ENCODE measurements at regions not wholly inside any gene's neighbourhood (a gene's known extent, or its start where the extent isn't known, plus 50 kb on each side); places are given as distances from the start of the nearest gene placed in this dataset.

GRCh38 chrX:16368696-16369095, 201.4 kb downstream of the MAGEB17 start:
- DNase-seq: no peak
- Histone ChIP-seq H3K36me3 (ENCODE audit: low read depth, missing control alignments) (no peaks in the 10 kb centered on the region), H3K9me3 (no peaks in the 10 kb centered on the region), H3K4me1 (no peaks in the 10 kb centered on the region), H3K27ac (no peak overlapping the region), H3K27me3 (no peaks in the 10 kb centered on the region), H3K4me3 (no peak overlapping the region)
- intact Hi-C loops (cut with DNase I; ENCODE audit: low total_unique reads): no loop called here
- WGBS, 2 donors: 65 to 72% methylated on average over 2 of the region's 2 CpGs
- no peak for TF ChIP-seq CTCF (IDR thresholded peaks at IDR 0.05)
- no peak for TF ChIP-seq POLR2A (IDR thresholded peaks at IDR 0.05)

GRCh38 chrX:16376056-16376455, 208.8 kb downstream of the MAGEB17 start:
- WGBS, 2 donors: 41 to 52% methylated on average over 2 of the region's 2 CpGs
- intact Hi-C loops (cut with DNase I; ENCODE audit: low total_unique reads): no loop called here
- Histone ChIP-seq H3K36me3 (ENCODE audit: low read depth, missing control alignments) (no peaks in the 10 kb centered on the region), H3K4me1 (no peaks in the 10 kb centered on the region), H3K27ac (no peak overlapping the region), H3K4me3 (no peak overlapping the region), H3K27me3 (no peaks in the 10 kb centered on the region), H3K9me3 (no peaks in the 10 kb centered on the region)
- TF ChIP-seq CTCF (IDR thresholded peaks at IDR 0.05) (no peak), POLR2A (IDR thresholded peaks at IDR 0.05) (no peak)
- DNase-seq: no peak

- TF ChIP-seq POLR2A (IDR thresholded peaks at IDR 0.05) (no peak), CTCF (IDR thresholded peaks at IDR 0.05) (no peak)
- no peak for DNase-seq
- intact Hi-C loops (cut with DNase I; ENCODE audit: low total_unique reads): no loop called here
- Histone ChIP-seq H3K36me3 (ENCODE audit: low read depth, missing control alignments) (no peaks in the 10 kb centered on the region), H3K27me3 (no peaks in the 10 kb centered on the region), H3K9me3 (no peaks in the 10 kb centered on the region), H3K4me3 (no peak overlapping the region), H3K27ac (no peak overlapping the region), H3K4me1 (no peaks in the 10 kb centered on the region)
These were observed 218.8 kb downstream of the MAGEB17 start for GRCh38 chrX:16386126-16386525.

GRCh38 chrX:16392597-16392996, 225.3 kb downstream of the MAGEB17 start:
- Histone ChIP-seq H3K4me1 (no peaks in the 10 kb centered on the region), H3K4me3 (no peak overlapping the region), H3K27ac (no peak overlapping the region), H3K36me3 (ENCODE audit: low read depth, missing control alignments) (no peaks in the 10 kb centered on the region), H3K27me3 (no peaks in the 10 kb centered on the region), H3K9me3 (no peaks in the 10 kb centered on the region)
- 89 to 96% methylated on average over 2 of the region's 2 CpGs for WGBS, 2 donors
- no peak for TF ChIP-seq POLR2A (IDR thresholded peaks at IDR 0.05)
- TF ChIP-seq CTCF (IDR thresholded peaks at IDR 0.05): no peak
- DNase-seq: no peak
- intact Hi-C loops (cut with DNase I; ENCODE audit: low total_unique reads): no loop called here

- Histone ChIP-seq H3K4me3 (no peak overlapping the region), H3K27me3 (no peaks in the 10 kb centered on the region), H3K9me3 (no peaks in the 10 kb centered on the region), H3K4me1 (no peaks in the 10 kb centered on the region), H3K27ac (no peak overlapping the region), H3K36me3 (ENCODE audit: low read depth, missing control alignments) (no peaks in the 10 kb centered on the region)
- no peak for TF ChIP-seq CTCF (IDR thresholded peaks at IDR 0.05)
- TF ChIP-seq POLR2A (IDR thresholded peaks at IDR 0.05): no peak
- DNase-seq: no peak
- 46 to 48% methylated on average over 3 of the region's 3 CpGs for WGBS, 2 donors
- intact Hi-C loops (cut with DNase I; ENCODE audit: low total_unique reads): no loop called here
These were observed 227.0 kb downstream of the MAGEB17 start for GRCh38 chrX:16394290-16394689.

Data from testis (tissue), 2 donors.